Activated CD8-positive, alpha-beta T cell treated with anti-CD3 and anti-CD28 coated beads for 36 hours (primary cell): ENCODE measurements at regions not wholly inside any gene's neighbourhood (a gene's known extent, or its start where the extent isn't known, plus 50 kb on each side); places are given as distances from the start of the nearest gene placed in this dataset.

Source experiments
- ATAC-seq: fragments of 200-7000 bp; cut with Tn5 transposase; one replicate; pipeline ENCODE4 v1.10.0; 2021; ENCODE audit warnings: mild to moderate bottlenecking, moderate library complexity
- CTCF ChIA-PET: fragments of 350-600 bp; sonication (Branson Sonifier 250); formaldehyde crosslinking; loops from one replicate; lab custom pipeline; 2021; ENCODE audit warnings: antibody characterized with exemption; lab: Charles Lee
- POLR2A ChIA-PET: fragments of 350-600 bp; sonication (Branson Sonifier 250); formaldehyde crosslinking; loops from one replicate; lab custom pipeline; 2021; ENCODE audit warnings: antibody characterized with exemption; lab: Charles Lee
- DNase-seq: peaks from one replicate; pipeline ENCODE4 v3.0.0-alpha.2; 2020
- H3K27ac Mint-ChIP-seq: one replicate; pipeline ENCODE4 v1.8.0; 2021; ENCODE audit warnings: mild to moderate bottlenecking, mixed read lengths
- H3K27me3 Mint-ChIP-seq: one replicate; pipeline ENCODE4 v1.8.0; 2021; ENCODE audit warnings: mixed read lengths
- H3K36me3 Mint-ChIP-seq: one replicate; pipeline ENCODE4 v1.8.0; 2021; ENCODE audit warnings: low read depth, mixed read lengths
- H3K4me1 Mint-ChIP-seq: one replicate; pipeline ENCODE4 v1.8.0; 2021; ENCODE audit warnings: low read depth, mixed read lengths
- H3K4me3 Mint-ChIP-seq: one replicate; pipeline ENCODE4 v1.8.0; 2021; ENCODE audit warnings: mild to moderate bottlenecking, moderate library complexity, mixed read lengths
- H3K9me3 Mint-ChIP-seq: one replicate; pipeline ENCODE4 v1.8.0; 2021; ENCODE audit warnings: mixed read lengths
- intact Hi-C: fragments of 100-400 bp; cut with micrococcal nuclease; formaldehyde crosslinking; loops from one replicate; pipeline ENCODE4 v1.10.0; 2022
- TF ChIP-seq, protein P1 (sequence below): fragments of 200-600 bp; IDR thresholded peaks from one replicate; pipeline ENCODE4 v1.8.0; 2022; ENCODE audit warnings: antibody characterized with exemption, mild to moderate bottlenecking

DNA sequence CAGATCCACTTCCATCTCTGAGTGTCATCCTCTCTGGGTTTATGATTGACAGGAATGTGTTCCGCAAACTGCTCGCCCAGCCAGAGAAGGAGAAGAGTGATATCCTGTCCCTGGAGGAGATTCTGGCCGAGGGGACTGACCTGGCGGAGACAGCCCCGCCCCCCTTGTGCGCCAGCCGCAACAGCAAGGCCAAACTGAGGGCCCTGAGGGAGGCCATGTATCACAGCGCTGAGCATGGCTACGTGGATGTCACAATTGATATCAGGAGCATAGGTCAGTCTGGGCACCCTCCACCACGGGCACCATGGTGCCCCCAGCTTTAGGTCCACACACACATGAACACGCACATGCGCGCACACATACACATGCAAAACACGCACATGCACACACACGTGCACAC lies 67.5 kb upstream of the PWP1 start:
- DNase-seq (no peak), ATAC-seq (no peak)
- POLR2A ChIA-PET = no interaction called here
- CTCF ChIA-PET = interaction anchor here (0.9 to 3.9 kb wide), 3 partner anchors 10 to 486 kb away, joined by 3 to 17 read pairs (median 4); no protein-coding TSS in a partner anchor
- H3K27ac Mint-ChIP-seq = no peak overlapping the region
- intact Hi-C loops = no loop called here
- no peaks in the 10 kb centered on the region for H3K4me1 Mint-ChIP-seq
- TF ChIP-seq, protein P1, sequence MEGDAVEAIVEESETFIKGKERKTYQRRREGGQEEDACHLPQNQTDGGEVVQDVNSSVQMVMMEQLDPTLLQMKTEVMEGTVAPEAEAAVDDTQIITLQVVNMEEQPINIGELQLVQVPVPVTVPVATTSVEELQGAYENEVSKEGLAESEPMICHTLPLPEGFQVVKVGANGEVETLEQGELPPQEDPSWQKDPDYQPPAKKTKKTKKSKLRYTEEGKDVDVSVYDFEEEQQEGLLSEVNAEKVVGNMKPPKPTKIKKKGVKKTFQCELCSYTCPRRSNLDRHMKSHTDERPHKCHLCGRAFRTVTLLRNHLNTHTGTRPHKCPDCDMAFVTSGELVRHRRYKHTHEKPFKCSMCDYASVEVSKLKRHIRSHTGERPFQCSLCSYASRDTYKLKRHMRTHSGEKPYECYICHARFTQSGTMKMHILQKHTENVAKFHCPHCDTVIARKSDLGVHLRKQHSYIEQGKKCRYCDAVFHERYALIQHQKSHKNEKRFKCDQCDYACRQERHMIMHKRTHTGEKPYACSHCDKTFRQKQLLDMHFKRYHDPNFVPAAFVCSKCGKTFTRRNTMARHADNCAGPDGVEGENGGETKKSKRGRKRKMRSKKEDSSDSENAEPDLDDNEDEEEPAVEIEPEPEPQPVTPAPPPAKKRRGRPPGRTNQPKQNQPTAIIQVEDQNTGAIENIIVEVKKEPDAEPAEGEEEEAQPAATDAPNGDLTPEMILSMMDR = no peak
- no peaks in the 10 kb centered on the region for H3K9me3 Mint-ChIP-seq
- H3K27me3 Mint-ChIP-seq = no peaks in the 10 kb centered on the region
- peaks cover 15% of the 10 kb centered on the region for H3K36me3 Mint-ChIP-seq
- H3K4me3 Mint-ChIP-seq = no peak overlapping the region

- Mint-ChIP-seq H3K27me3 (no peaks in the 10 kb centered on the region), H3K36me3 (peaks cover 25% of the 10 kb centered on the region), H3K27ac (no peak overlapping the region), H3K4me3 (no peak overlapping the region), H3K9me3 (peaks cover 4% of the 10 kb centered on the region), H3K4me1 (no peaks in the 10 kb centered on the region)
- ChIA-PET POLR2A (no interaction called here), CTCF (interaction anchor here (2.8 to 3.9 kb wide), 3 partner anchors 9 to 488 kb away, joined by 10 to 17 read pairs (median 15); no protein-coding TSS in a partner anchor)
- ATAC-seq (no peak), DNase-seq (no peak)
- TF ChIP-seq, protein P1 = no peak
- intact Hi-C loops = no loop called here
Observed at GRCh38 chr12:107619831-107620230, 65.8 kb upstream of the PWP1 start.

GRCh38 chr12:107622001-107622400 lies 63.6 kb upstream of the PWP1 start:
- peak; percentile 30 for DNase-seq
- Mint-ChIP-seq H3K27me3 (no peaks in the 10 kb centered on the region), H3K9me3 (peaks cover 4% of the 10 kb centered on the region), H3K4me3 (no peak overlapping the region), H3K4me1 (no peaks in the 10 kb centered on the region), H3K27ac (no peak overlapping the region), H3K36me3 (peaks cover 30% of the 10 kb centered on the region)
- peak; percentile 37 for ATAC-seq
- ChIA-PET CTCF (interaction anchor here (1.0 to 3.0 kb wide), 3 partner anchors 12 to 490 kb away, joined by 3 to 15 read pairs (median 7); no protein-coding TSS in a partner anchor), POLR2A (no interaction called here)
- intact Hi-C loops = no loop called here
- TF ChIP-seq, protein P1 = peak; percentile 70

GRCh38 chr12:107624493-107624892 lies 61.1 kb upstream of the PWP1 start:
- no peaks in the 10 kb centered on the region for H3K4me1 Mint-ChIP-seq
- intact Hi-C loops = no loop called here
- POLR2A ChIA-PET = no interaction called here
- TF ChIP-seq, protein P1 = no peak
- DNase-seq (no peak), ATAC-seq (no peak)
- H3K27me3 Mint-ChIP-seq = no peaks in the 10 kb centered on the region
- H3K4me3 Mint-ChIP-seq = no peak overlapping the region
- H3K27ac Mint-ChIP-seq = no peak overlapping the region
- H3K9me3 Mint-ChIP-seq = peaks cover 4% of the 10 kb centered on the region
- H3K36me3 Mint-ChIP-seq = peaks cover 28% of the 10 kb centered on the region
- CTCF ChIA-PET = interaction anchor here (2.5 kb wide), 1 partner anchor 18 kb away, joined by 8 read pairs; no protein-coding TSS in a partner anchor

- Mint-ChIP-seq H3K4me1 (no peaks in the 10 kb centered on the region), H3K27ac (no peak overlapping the region), H3K4me3 (no peak overlapping the region), H3K9me3 (no peaks in the 10 kb centered on the region), H3K27me3 (no peaks in the 10 kb centered on the region), H3K36me3 (peaks cover 2% of the 10 kb centered on the region)
- ATAC-seq = no peak
- ChIA-PET POLR2A (no interaction called here), CTCF (no interaction called here)
- no peak for DNase-seq
- TF ChIP-seq, protein P1 = no peak
- intact Hi-C loops = no loop called here
Observed at GRCh38 chr12:107631715-107632114, 53.9 kb upstream of the PWP1 start.
